ENCODE measurements at regions not wholly inside any gene's neighbourhood (a gene's known extent, or its start where the extent isn't known, plus 50 kb on each side); places are given as distances from the start of the nearest gene placed in this dataset.

- H3K9me3 Mint-ChIP-seq (ENCODE audit: low read depth): peaks cover 14% of the 10 kb centered on the region
- DNase-seq (ENCODE audit: low spot score): no peak
- no peak for TF ChIP-seq CTCF (IDR thresholded peaks at IDR 0.05)
- no peak overlapping the region for H3K4me3 Mint-ChIP-seq (ENCODE audit: unreplicated experiment)
- peaks cover 1% of the 10 kb centered on the region for H3K36me3 Mint-ChIP-seq (ENCODE audit: low read depth)
- H3K27ac Mint-ChIP-seq (ENCODE audit: unreplicated experiment): no peak overlapping the region
- H3K27me3 Mint-ChIP-seq (ENCODE audit: low read depth): no peaks in the 10 kb centered on the region
- H3K4me1 Mint-ChIP-seq (ENCODE audit: low read depth): peaks cover 6% of the 10 kb centered on the region
Observed at GRCh38 chr2:5144159-5144558, 548.0 kb upstream of the SOX11 start.

GRCh38 chr2:5145053-5145452, 547.1 kb upstream of the SOX11 start:
- Mint-ChIP-seq H3K27ac (ENCODE audit: unreplicated experiment) (no peak overlapping the region), H3K4me3 (ENCODE audit: unreplicated experiment) (no peak overlapping the region), H3K36me3 (ENCODE audit: low read depth) (peaks cover 3% of the 10 kb centered on the region), H3K9me3 (ENCODE audit: low read depth) (peaks cover 19% of the 10 kb centered on the region), H3K27me3 (ENCODE audit: low read depth) (no peaks in the 10 kb centered on the region), H3K4me1 (ENCODE audit: low read depth) (peaks cover 4% of the 10 kb centered on the region)
- TF ChIP-seq CTCF (IDR thresholded peaks at IDR 0.05): no peak
- no peak for DNase-seq (ENCODE audit: low spot score)

GRCh38 chr2:5145801-5146200, 546.4 kb upstream of the SOX11 start:
- Mint-ChIP-seq H3K36me3 (ENCODE audit: low read depth) (peaks cover 3% of the 10 kb centered on the region), H3K9me3 (ENCODE audit: low read depth) (peaks cover 19% of the 10 kb centered on the region), H3K4me3 (ENCODE audit: unreplicated experiment) (no peak overlapping the region), H3K27me3 (ENCODE audit: low read depth) (no peaks in the 10 kb centered on the region), H3K4me1 (ENCODE audit: low read depth) (no peaks in the 10 kb centered on the region), H3K27ac (ENCODE audit: unreplicated experiment) (no peak overlapping the region)
- no peak for DNase-seq (ENCODE audit: low spot score)
- TF ChIP-seq CTCF (IDR thresholded peaks at IDR 0.05): no peak

GRCh38 chr2:5148392-5149085, 543.6 kb upstream of the SOX11 start:
- no peak for TF ChIP-seq CTCF (IDR thresholded peaks at IDR 0.05)
- Mint-ChIP-seq H3K36me3 (ENCODE audit: low read depth) (peaks cover 5% of the 10 kb centered on the region), H3K27ac (ENCODE audit: unreplicated experiment) (no peak overlapping the region), H3K4me1 (ENCODE audit: low read depth) (no peaks in the 10 kb centered on the region), H3K4me3 (ENCODE audit: unreplicated experiment) (no peak overlapping the region), H3K27me3 (ENCODE audit: low read depth) (no peaks in the 10 kb centered on the region), H3K9me3 (ENCODE audit: low read depth) (peaks cover 26% of the 10 kb centered on the region)
- DNase-seq (ENCODE audit: low spot score): no peak

- no peak for DNase-seq (ENCODE audit: low spot score)
- Mint-ChIP-seq H3K27ac (ENCODE audit: unreplicated experiment) (no peak overlapping the region), H3K27me3 (ENCODE audit: low read depth) (no peaks in the 10 kb centered on the region), H3K4me1 (ENCODE audit: low read depth) (no peaks in the 10 kb centered on the region), H3K36me3 (ENCODE audit: low read depth) (peaks cover 5% of the 10 kb centered on the region), H3K4me3 (ENCODE audit: unreplicated experiment) (no peak overlapping the region), H3K9me3 (ENCODE audit: low read depth) (peaks cover 30% of the 10 kb centered on the region)
- no peak for TF ChIP-seq CTCF (IDR thresholded peaks at IDR 0.05)
Observed at GRCh38 chr2:5150871-5151270, 541.3 kb upstream of the SOX11 start.
